Subcutaneous abdominal adipose tissue (tissue), 5 donors: ENCODE measurements at regions not wholly inside any gene's neighbourhood (a gene's known extent, or its start where the extent isn't known, plus 50 kb on each side); places are given as distances from the start of the nearest gene placed in this dataset.

Experiments used
- H3K27ac ChIP-seq: one replicate; pipeline ENCODE4 v1.7.0; 2013; ENCODE audit warnings: low read depth, mild to moderate bottlenecking, inconsistent platforms, low read length, moderate library complexity
- H3K27me3 ChIP-seq, 5 donors: one replicate each; pipeline ENCODE4 v1.7.0; 2013; ENCODE audit warnings: low read length in 5 of 5, inconsistent platforms in 1 of 5; ENCODE audit not compliant: control insufficient read depth in 5 of 5, insufficient read depth in 4 of 5
- H3K36me3 ChIP-seq, 5 donors: one replicate each; pipeline ENCODE4 v1.7.0; 2013; ENCODE audit warnings: low read length in 5 of 5; ENCODE audit not compliant: control insufficient read depth in 5 of 5, insufficient read depth in 5 of 5
- H3K4me1 ChIP-seq, 5 donors: one replicate each; pipeline ENCODE4 v1.7.0; 2013; ENCODE audit warnings: low read length in 5 of 5, mild to moderate bottlenecking in 3 of 5, moderate library complexity in 1 of 5; ENCODE audit not compliant: control insufficient read depth in 5 of 5, insufficient read depth in 5 of 5
- H3K4me3 ChIP-seq, 5 donors: one replicate each; pipeline ENCODE4 v1.7.0; 2013; ENCODE audit warnings: low read length in 5 of 5, low read depth in 1 of 5
- H3K9ac ChIP-seq, 5 donors: one replicate each; pipeline ENCODE4 v1.7.0; 2013; ENCODE audit warnings: low read length in 5 of 5, mild to moderate bottlenecking in 4 of 5, moderate library complexity in 3 of 5
- H3K9me3 ChIP-seq, 5 donors: one replicate each; pipeline ENCODE4 v1.7.0; 2013; ENCODE audit warnings: low read length in 5 of 5; ENCODE audit not compliant: control insufficient read depth in 5 of 5
- donor health status: healthy.
- donor health status: healthy.
- donor health status: healthy.
- donor health status: healthy.
- donor health status: healthy.

GRCh38 chr11:114782650-114783310 is 104.5 kb downstream of the NXPE2 start:
- no peak overlapping the region for H3K27ac ChIP-seq

GRCh38 chr11:114783805-114784204 is 105.5 kb downstream of the NXPE2 start:
- Histone ChIP-seq H3K9me3 (no peaks in the 10 kb centered on the region), H3K4me1 (no peaks in the 10 kb centered on the region), H3K27me3 (peaks cover 0 to 7% (median 2%) of the 10 kb centered on the region in 5 donors), H3K9ac (no peak overlapping the region), H3K36me3 (no peaks in the 10 kb centered on the region), H3K27ac (no peak overlapping the region), H3K4me3 (no peak overlapping the region)

More at GRCh38 chr11:114782650-114783310, 104.5 kb downstream of the NXPE2 start:
- Histone ChIP-seq H3K27me3 (peaks cover 0 to 9% (median 2%) of the 10 kb centered on the region in 5 donors), H3K9me3 (no peaks in the 10 kb centered on the region), H3K9ac (no peak overlapping the region), H3K4me3 (no peak overlapping the region), H3K4me1 (no peaks in the 10 kb centered on the region), H3K36me3 (no peaks in the 10 kb centered on the region)

DNA sequence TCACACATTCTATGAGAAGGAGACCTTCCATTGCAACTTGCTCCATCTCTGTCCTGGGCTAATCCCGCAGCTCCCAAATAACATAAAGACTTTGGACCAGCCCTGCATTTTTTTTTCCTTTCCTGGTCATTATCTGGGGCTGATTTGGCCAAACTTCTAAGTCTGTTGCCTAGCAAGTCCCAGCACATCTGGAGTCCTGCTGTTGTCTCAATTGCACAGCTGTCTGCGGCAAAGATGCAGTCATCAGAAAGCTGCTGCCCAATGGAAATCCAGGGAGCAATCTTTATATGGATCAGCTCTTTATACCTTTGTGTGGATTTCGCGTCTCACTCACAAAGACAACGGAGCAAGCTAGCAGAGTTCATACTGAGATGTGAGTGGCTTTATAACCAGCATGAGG is 105.9 kb downstream of the NXPE2 start:
- no peaks in the 10 kb centered on the region for H3K9me3 ChIP-seq
- no peaks in the 10 kb centered on the region for H3K4me1 ChIP-seq
- peaks cover 0 to 7% (median 2%) of the 10 kb centered on the region in 5 donors for H3K27me3 ChIP-seq
- H3K27ac ChIP-seq = no peak overlapping the region
- H3K36me3 ChIP-seq = no peaks in the 10 kb centered on the region
- no peak overlapping the region for H3K4me3 ChIP-seq
- no peak overlapping the region for H3K9ac ChIP-seq

DNA sequence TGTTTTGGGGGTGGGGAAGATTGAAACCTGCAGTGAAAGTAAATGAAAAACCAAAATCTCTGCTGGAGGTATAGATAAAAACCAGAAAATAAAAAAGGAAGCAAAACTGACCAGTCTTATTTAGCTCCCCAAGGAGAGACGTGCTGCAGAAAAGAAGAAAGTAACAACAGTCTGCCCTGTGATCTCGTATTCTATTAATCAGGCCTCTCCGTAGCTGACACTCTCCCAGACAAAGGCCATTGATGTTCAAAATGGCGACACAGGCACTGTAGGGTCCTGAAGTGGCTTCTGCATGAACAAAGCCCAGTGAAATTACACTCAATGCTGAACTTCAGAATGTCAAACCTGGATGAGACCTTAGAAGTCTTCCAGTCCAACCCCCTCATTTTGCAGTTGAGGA is 106.6 kb downstream of the NXPE2 start:
- Histone ChIP-seq H3K9ac (no peak overlapping the region), H3K4me1 (no peaks in the 10 kb centered on the region), H3K4me3 (no peak overlapping the region), H3K27me3 (peaks cover 0 to 7% (median 2%) of the 10 kb centered on the region in 5 donors), H3K36me3 (no peaks in the 10 kb centered on the region), H3K9me3 (no peaks in the 10 kb centered on the region), H3K27ac (no peak overlapping the region)

DNA sequence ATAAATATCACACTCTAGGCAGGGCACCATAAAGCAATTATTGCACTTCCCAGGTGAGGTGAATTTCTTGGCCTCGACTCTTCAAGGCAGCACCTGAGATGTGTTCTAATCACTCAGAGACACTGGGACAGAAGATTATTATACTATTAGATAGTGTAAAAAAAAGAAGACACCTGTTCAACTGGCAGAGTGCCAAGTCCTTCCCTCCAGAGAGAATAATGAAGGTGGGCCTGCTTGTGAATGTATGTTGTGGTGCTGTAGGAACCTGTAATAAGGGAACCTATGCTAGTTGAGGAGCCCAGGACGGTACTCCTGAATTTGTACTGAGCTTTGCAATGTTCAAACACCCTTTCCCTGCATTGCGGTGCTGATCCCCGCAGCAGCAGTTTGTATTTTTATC is 107.5 kb downstream of the NXPE2 start:
- Histone ChIP-seq H3K9ac (no peak overlapping the region), H3K4me1 (no peaks in the 10 kb centered on the region), H3K27ac (no peak overlapping the region), H3K27me3 (peaks cover 0 to 7% (median 2%) of the 10 kb centered on the region in 5 donors), H3K4me3 (no peak overlapping the region), H3K9me3 (no peaks in the 10 kb centered on the region), H3K36me3 (no peaks in the 10 kb centered on the region)

DNA sequence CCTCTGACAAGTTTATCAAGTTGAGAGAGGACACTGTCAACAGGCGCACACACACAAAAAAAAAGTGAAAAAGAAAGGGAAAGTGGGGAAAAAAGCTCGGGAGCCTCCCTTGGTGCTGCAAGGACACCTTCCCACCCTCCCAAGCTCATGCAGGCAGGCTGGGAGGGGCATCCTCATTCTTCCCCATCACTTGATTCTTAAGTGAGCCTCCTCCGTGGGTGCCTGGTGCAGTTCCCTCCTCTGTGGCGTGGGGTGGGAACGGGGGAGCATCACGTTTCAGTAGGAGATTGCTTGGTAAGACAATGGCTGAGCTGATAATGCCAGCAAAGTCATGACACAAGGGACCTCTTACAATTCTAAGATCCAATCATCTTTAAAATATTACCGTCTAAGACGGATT is 108.8 kb downstream of the NXPE2 start:
- H3K4me1 ChIP-seq = no peaks in the 10 kb centered on the region
- H3K36me3 ChIP-seq = no peaks in the 10 kb centered on the region
- H3K4me3 ChIP-seq = no peak overlapping the region
- H3K9me3 ChIP-seq = no peaks in the 10 kb centered on the region
- no peak overlapping the region for H3K27ac ChIP-seq
- H3K27me3 ChIP-seq = peaks cover 0 to 7% (median 2%) of the 10 kb centered on the region in 5 donors
- no peak overlapping the region for H3K9ac ChIP-seq

DNA sequence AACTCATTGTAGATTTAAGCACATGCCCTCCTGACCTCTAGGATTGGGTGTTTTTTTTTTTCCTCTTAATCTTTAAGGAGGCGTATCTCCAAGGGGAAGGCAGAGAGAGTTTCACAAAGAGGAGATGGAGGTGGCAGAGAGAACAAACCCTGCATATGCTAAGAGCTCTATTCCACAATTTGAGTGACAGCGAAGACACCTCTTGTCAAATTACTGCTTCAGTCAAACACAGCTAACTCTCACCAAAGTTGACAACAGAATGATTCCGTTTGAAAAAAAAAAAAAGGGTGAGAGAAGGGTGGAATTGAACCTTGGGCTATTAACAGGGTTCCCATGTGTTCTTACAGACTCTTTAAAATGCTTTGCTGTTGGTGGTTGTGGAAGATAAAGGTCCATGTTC is 112.6 kb downstream of the NXPE2 start:
- no peaks in the 10 kb centered on the region for H3K36me3 ChIP-seq
- H3K27me3 ChIP-seq = peaks cover 0 to 7% (median 0%) of the 10 kb centered on the region in 5 donors
- no peak overlapping the region for H3K9ac ChIP-seq
- H3K4me1 ChIP-seq = peaks cover 0 to 8% (median 6%) of the 10 kb centered on the region in 5 donors
- no peak overlapping the region for H3K4me3 ChIP-seq
- H3K27ac ChIP-seq = no peak overlapping the region
- no peaks in the 10 kb centered on the region for H3K9me3 ChIP-seq

GRCh38 chr11:114794048-114794684 is 115.8 kb downstream of the NXPE2 start:
- Histone ChIP-seq H3K9ac (no peak overlapping the region), H3K4me1 (peaks cover 0 to 18% (median 6%) of the 10 kb centered on the region in 5 donors), H3K9me3 (no peaks in the 10 kb centered on the region), H3K36me3 (no peaks in the 10 kb centered on the region), H3K27ac (no peak overlapping the region), H3K4me3 (no peak overlapping the region), H3K27me3 (no peaks in the 10 kb centered on the region)

- peaks cover 0 to 18% (median 6%) of the 10 kb centered on the region in 5 donors for H3K4me1 ChIP-seq
- H3K4me3 ChIP-seq = no peak overlapping the region
- no peaks in the 10 kb centered on the region for H3K9me3 ChIP-seq
- peak overlapping the region; percentile 8 for H3K27ac ChIP-seq
- no peak overlapping the region for H3K9ac ChIP-seq
- H3K27me3 ChIP-seq = peaks cover 0 to 7% (median 3%) of the 10 kb centered on the region in 5 donors
- H3K36me3 ChIP-seq = no peaks in the 10 kb centered on the region
Observed at GRCh38 chr11:114796954-114797721, 118.8 kb downstream of the NXPE2 start.

DNA sequence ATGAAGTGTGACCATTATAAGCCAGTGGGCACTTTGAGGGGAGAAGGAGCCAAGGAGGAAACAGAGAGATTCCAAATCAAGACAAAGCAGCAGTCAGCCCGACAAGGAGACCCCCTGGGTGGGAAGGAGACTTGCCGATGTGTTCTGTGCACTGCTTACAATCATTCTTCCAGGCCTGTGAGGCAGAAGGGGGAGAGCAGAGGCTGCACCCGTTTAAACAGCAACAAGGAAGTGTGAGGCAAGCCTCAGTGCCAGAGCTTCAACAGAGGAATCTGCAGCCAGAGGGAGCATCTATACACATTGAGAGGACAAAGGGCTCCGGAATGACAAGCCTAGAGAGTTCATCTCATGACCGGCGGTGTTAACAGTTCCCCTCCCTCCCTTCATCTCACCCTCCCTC is 121.1 kb downstream of the NXPE2 start:
- no peak overlapping the region for H3K27ac ChIP-seq

More for the DNA sequence above, 121.1 kb downstream of the NXPE2 start:
- Histone ChIP-seq H3K9me3 (peaks cover 0 to 3% (median 0%) of the 10 kb centered on the region in 5 donors), H3K27me3 (peaks cover 0 to 7% (median 3%) of the 10 kb centered on the region in 5 donors), H3K4me3 (no peak overlapping the region), H3K4me1 (peaks cover 0 to 11% (median 0%) of the 10 kb centered on the region in 5 donors), H3K36me3 (no peaks in the 10 kb centered on the region), H3K9ac (no peak overlapping the region)
